ENCODE measurements at regions not wholly inside any gene's neighbourhood (a gene's known extent, or its start where the extent isn't known, plus 50 kb on each side); places are given as distances from the start of the nearest gene placed in this dataset.

- TF ChIP-seq CTCF (IDR thresholded peaks at IDR 0.05) (no peak), POLR2AphosphoS5 (IDR thresholded peaks at IDR 0.05) (no peak)
These were observed 831.5 kb downstream of the GALC start for GRCh38 chr14:87161502-87161901.
